ACC112 (cell line): ENCODE measurements at regions not wholly inside any gene's neighbourhood (a gene's known extent, or its start where the extent isn't known, plus 50 kb on each side); places are given as distances from the start of the nearest gene placed in this dataset.

ENCODE experiments used
- H2AFZ ChIP-seq: fragments of 200-600 bp; sonication (generic); one replicate; pipeline ENCODE4 v1.6.0; 2017; ENCODE audit warnings: antibody characterized with exemption, low read length; ENCODE audit not compliant: unreplicated experiment
- H3K27ac ChIP-seq: fragments of 200-600 bp; sonication (generic); 2 replicates; pipeline ENCODE4 v1.5.1; 2014; ENCODE audit warnings: low read depth, mild to moderate bottlenecking, antibody characterized with exemption, low read length, moderate library complexity
- H3K27me3 ChIP-seq: fragments of 200-600 bp; sonication (generic); 2 replicates; pipeline ENCODE4 v1.6.1; 2014; ENCODE audit warnings: mild to moderate bottlenecking, antibody characterized with exemption, low read length, moderate library complexity, mixed read lengths; ENCODE audit not compliant: insufficient read depth
- H3K36me3 ChIP-seq: fragments of 200-600 bp; sonication (generic); 2 replicates; pipeline ENCODE4 v1.6.1; 2016; ENCODE audit warnings: mild to moderate bottlenecking, antibody characterized with exemption, low read length, moderate library complexity, mixed read lengths; ENCODE audit not compliant: insufficient read depth
- H3K4me1 ChIP-seq: fragments of 200-600 bp; sonication (generic); one replicate; pipeline ENCODE4 v1.6.1; 2016; ENCODE audit warnings: low read length, mixed read lengths; ENCODE audit not compliant: insufficient read depth, unreplicated experiment, control insufficient read depth
- H3K4me3 ChIP-seq: fragments of 200-600 bp; sonication (generic); 2 replicates; pipeline ENCODE4 v1.5.1; 2014; ENCODE audit warnings: mild to moderate bottlenecking, low read depth, low read length
- H3K79me2 ChIP-seq: fragments of 200-600 bp; sonication (generic); one replicate; pipeline ENCODE4 v1.6.0; 2016; ENCODE audit warnings: low read length; ENCODE audit not compliant: control insufficient read depth, unreplicated experiment, insufficient read depth

- Histone ChIP-seq H3K36me3 (no peaks in the 10 kb centered on the region), H3K79me2 (no peaks in the 10 kb centered on the region), H2AFZ (no peak overlapping the region), H3K4me3 (no peak overlapping the region), H3K4me1 (no peaks in the 10 kb centered on the region), H3K27me3 (no peaks in the 10 kb centered on the region), H3K27ac (no peak overlapping the region)
Observed at GRCh38 chrX:122500556-122500955, 683.5 kb upstream of the GRIA3 start.

- Histone ChIP-seq H3K4me3 (no peak overlapping the region), H2AFZ (no peak overlapping the region), H3K79me2 (no peaks in the 10 kb centered on the region), H3K4me1 (no peaks in the 10 kb centered on the region), H3K27ac (no peak overlapping the region), H3K27me3 (no peaks in the 10 kb centered on the region), H3K36me3 (no peaks in the 10 kb centered on the region)
Observed at GRCh38 chrX:122501652-122502051, 682.4 kb upstream of the GRIA3 start.

- Histone ChIP-seq H3K79me2 (no peaks in the 10 kb centered on the region), H3K4me1 (no peaks in the 10 kb centered on the region), H3K4me3 (no peak overlapping the region), H2AFZ (no peak overlapping the region), H3K36me3 (no peaks in the 10 kb centered on the region), H3K27ac (no peak overlapping the region), H3K27me3 (no peaks in the 10 kb centered on the region)
Observed at GRCh38 chrX:122504026-122504425, 680.1 kb upstream of the GRIA3 start.

GRCh38 chrX:122512561-122513072, 671.5 kb upstream of the GRIA3 start:
- no peak overlapping the region for H2AFZ ChIP-seq
- H3K79me2 ChIP-seq = no peaks in the 10 kb centered on the region
- H3K27me3 ChIP-seq = no peaks in the 10 kb centered on the region
- no peak overlapping the region for H3K27ac ChIP-seq
- no peaks in the 10 kb centered on the region for H3K36me3 ChIP-seq
- H3K4me1 ChIP-seq = no peaks in the 10 kb centered on the region
- no peak overlapping the region for H3K4me3 ChIP-seq

- no peaks in the 10 kb centered on the region for H3K79me2 ChIP-seq
- H3K4me1 ChIP-seq = no peaks in the 10 kb centered on the region
- H2AFZ ChIP-seq = no peak overlapping the region
- H3K27me3 ChIP-seq = no peaks in the 10 kb centered on the region
- no peak overlapping the region for H3K4me3 ChIP-seq
- H3K36me3 ChIP-seq = no peaks in the 10 kb centered on the region
- H3K27ac ChIP-seq = no peak overlapping the region
Observed at GRCh38 chrX:122517786-122518185, 666.3 kb upstream of the GRIA3 start.

- Histone ChIP-seq H3K27me3 (no peaks in the 10 kb centered on the region), H3K4me1 (no peaks in the 10 kb centered on the region), H2AFZ (no peak overlapping the region), H3K79me2 (no peaks in the 10 kb centered on the region), H3K36me3 (no peaks in the 10 kb centered on the region), H3K4me3 (no peak overlapping the region), H3K27ac (no peak overlapping the region)
Observed at GRCh38 chrX:122545778-122546177, 638.3 kb upstream of the GRIA3 start.

- H2AFZ ChIP-seq = no peak overlapping the region
- no peaks in the 10 kb centered on the region for H3K27me3 ChIP-seq
- no peaks in the 10 kb centered on the region for H3K36me3 ChIP-seq
Observed at GRCh38 chrX:122546269-122546668, 637.8 kb upstream of the GRIA3 start.

GRCh38 chrX:122552286-122552800, 631.7 kb upstream of the GRIA3 start:
- Histone ChIP-seq H3K27ac (no peak overlapping the region), H3K4me3 (no peak overlapping the region), H3K27me3 (no peaks in the 10 kb centered on the region), H3K36me3 (no peaks in the 10 kb centered on the region), H3K79me2 (no peaks in the 10 kb centered on the region), H2AFZ (no peak overlapping the region), H3K4me1 (no peaks in the 10 kb centered on the region)

More at GRCh38 chrX:122546269-122546668, 637.8 kb upstream of the GRIA3 start:
- Histone ChIP-seq H3K4me3 (no peak overlapping the region), H3K4me1 (no peaks in the 10 kb centered on the region), H3K27ac (no peak overlapping the region), H3K79me2 (no peaks in the 10 kb centered on the region)

GRCh38 chrX:122555925-122556324, 628.2 kb upstream of the GRIA3 start:
- no peaks in the 10 kb centered on the region for H3K4me1 ChIP-seq

GRCh38 chrX:122565952-122566351, 618.1 kb upstream of the GRIA3 start:
- Histone ChIP-seq H3K79me2 (no peaks in the 10 kb centered on the region), H3K4me1 (peaks cover 4% of the 10 kb centered on the region), H2AFZ (no peak overlapping the region), H3K36me3 (no peaks in the 10 kb centered on the region), H3K27ac (0 out of 2 replicates have a peak overlapping the region, but pooled peaks have one; percentile 26), H3K4me3 (no peak overlapping the region), H3K27me3 (no peaks in the 10 kb centered on the region)

More at GRCh38 chrX:122555925-122556324, 628.2 kb upstream of the GRIA3 start:
- Histone ChIP-seq H3K27me3 (no peaks in the 10 kb centered on the region), H3K27ac (no peak overlapping the region), H3K79me2 (no peaks in the 10 kb centered on the region), H3K4me3 (no peak overlapping the region), H3K36me3 (no peaks in the 10 kb centered on the region), H2AFZ (no peak overlapping the region)

GRCh38 chrX:122566401-122566800, 617.7 kb upstream of the GRIA3 start:
- peaks cover 4% of the 10 kb centered on the region for H3K4me1 ChIP-seq
- H3K27ac ChIP-seq = 0 out of 2 replicates have a peak overlapping the region, but pooled peaks have one; percentile 26
- H2AFZ ChIP-seq = no peak overlapping the region
- H3K27me3 ChIP-seq = no peaks in the 10 kb centered on the region
- no peak overlapping the region for H3K4me3 ChIP-seq
- no peaks in the 10 kb centered on the region for H3K79me2 ChIP-seq
- no peaks in the 10 kb centered on the region for H3K36me3 ChIP-seq
